Fibroblast of skin of left quadriceps (primary cell): ENCODE measurements at regions not wholly inside any gene's neighbourhood (a gene's known extent, or its start where the extent isn't known, plus 50 kb on each side); places are given as distances from the start of the nearest gene placed in this dataset.
"Not testable (repeated sequence)": the region's sequence is repeated elsewhere in the genome, so short reads cannot be mapped to it uniquely, and the experiment has no call there.

Experiments used
- DNase-seq, 2 experiments: peaks; one replicate each; pipeline ENCODE4 v3.0.0-alpha.2; 2013; ENCODE audit warnings: low read depth in 2 of 2

DNA sequence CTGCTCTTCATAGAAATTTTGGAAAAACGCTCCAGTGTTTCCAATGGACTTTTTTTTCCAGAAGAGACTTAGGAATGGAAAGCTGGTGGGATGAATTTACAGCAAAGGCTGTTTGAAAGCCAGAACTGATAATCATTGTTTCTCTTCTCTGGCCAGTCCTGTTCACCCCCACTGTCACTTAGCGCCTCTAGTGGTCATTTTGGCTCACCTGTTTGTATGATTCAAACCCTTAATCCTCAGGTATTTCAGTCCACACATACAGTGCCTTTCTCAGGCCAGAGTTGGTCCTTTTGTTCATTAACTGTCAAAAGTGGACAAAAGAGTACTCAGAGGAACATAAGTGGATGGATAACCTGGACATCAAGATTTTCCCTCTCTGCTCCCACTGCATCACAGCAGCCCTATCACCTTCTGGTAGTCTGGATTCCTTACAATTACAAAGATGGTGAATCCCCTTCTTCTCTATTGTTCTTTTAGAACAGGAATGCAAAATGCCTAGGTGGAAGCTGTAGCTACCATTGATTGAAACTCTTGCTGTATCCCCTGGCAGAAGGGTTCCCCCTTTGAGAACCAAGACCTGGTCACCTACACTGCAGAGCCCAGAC, 177.6 kb upstream of the OLFM3 start:
- no peak for DNase-seq

DNA sequence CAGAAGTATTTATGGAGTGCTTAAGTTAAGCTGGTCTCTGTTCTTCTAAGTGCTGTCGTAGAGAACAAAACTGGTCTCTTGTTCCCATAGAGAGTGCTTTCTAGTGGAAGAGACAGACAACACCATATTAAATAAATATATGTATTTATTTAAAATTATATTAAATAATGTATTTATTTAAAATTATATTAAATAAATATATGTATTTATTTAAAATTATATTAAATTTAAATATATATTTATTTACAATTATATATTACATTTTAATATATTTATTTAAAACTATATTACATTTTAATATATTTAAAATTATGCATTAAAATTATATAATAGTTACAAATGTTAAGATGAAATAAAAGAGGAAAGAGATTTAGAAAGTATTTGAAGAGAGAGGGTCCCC, 175.5 kb upstream of the OLFM3 start:
- DNase-seq = no peak

DNA sequence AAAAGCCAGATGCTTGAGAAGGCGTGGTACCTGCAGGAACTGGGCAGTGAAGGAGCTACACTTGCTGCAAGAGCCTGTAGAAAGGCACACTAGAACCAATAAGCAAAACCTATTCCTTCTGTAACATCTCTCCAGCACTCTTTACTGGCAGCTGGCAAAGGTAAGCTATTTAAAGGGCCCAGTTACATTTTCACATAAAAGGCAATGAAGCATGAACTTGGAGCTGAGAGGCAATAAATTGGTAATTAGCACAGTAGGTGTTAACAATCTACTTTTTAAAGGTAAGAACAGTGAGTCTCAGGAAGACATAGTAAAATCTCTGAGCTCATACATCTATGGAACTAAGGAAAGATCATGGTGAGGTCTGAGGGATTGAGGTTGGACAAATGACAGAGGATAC, 167.1 kb upstream of the OLFM3 start:
- DNase-seq = no peak

DNA sequence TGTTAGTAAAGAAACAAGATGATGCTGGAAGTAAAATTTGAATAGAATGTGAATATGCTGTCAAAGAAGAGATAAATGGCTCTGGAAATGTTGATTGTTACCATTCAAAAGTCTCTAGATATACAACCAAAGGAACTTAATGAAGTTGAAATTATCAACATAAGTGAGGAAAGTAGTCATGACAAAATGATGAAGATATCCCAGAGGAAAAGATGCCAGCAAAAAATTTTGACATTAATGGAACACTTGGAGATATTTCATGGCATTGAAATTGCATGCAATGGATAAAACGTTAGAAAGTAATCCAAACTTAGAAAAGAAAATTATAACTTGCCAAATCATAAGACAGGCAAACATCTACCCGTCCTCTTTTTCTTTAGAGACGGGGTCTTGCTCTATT, 154.5 kb upstream of the OLFM3 start:
- DNase-seq = no peak

DNA sequence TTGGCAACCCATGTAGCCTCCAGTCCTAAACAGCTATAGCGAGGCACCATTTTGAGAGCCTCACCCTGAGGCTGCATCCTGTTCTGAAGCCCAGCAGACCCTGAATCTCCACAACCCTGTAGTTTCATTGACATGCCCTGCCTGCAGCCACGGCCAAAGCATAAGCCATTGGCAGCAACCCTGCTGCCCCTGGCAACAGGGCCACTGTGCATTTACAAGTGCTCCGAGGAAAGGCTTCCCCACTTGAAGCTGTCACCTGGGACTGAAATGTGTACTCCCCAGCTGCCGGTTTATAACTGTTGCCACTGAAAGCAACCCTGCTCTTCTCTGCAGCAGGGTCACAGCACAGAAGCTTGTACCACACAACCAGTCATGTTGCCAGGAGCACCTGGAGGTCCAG, 124.2 kb upstream of the OLFM3 start:
- DNase-seq = no peak

DNA sequence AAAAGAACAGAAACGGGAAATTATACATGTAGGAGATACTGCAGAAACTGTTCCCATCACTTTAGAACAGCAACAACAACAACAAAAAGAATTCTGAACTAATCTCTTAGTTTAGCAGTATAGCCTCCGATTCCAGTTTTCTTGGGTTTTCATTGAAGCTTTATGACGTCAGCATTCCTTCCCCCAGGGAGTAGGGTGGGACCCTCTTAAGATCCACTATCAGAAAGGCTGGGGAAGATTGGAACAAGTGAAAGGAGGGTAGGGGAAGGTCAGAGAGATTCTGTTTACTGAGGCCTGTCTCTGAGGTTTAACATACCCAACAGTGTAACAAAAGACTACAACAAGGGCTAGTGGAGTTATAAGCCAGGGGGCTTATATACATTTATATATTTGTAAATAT, 121.4 kb upstream of the OLFM3 start:
- no peak for DNase-seq

DNA sequence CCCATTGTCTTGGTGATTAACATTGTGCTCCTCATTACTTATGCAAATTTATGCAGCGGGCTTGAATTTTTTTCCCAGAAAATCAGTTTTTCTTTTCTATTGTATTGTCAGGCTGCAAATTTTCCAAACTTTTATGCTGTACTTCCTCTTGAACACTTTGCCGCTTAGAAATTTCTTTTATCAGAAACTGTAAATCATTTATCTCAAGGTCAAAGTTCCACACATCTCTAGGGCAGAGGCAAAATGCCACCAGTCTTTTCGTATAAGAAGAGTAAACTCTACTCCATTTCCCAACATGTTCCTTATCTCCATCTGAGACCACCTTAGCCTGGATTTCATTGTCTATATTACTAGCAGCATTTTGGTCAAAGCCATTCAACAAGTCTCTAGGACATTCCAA, 113.9 kb upstream of the OLFM3 start:
- DNase-seq = no peak

DNA sequence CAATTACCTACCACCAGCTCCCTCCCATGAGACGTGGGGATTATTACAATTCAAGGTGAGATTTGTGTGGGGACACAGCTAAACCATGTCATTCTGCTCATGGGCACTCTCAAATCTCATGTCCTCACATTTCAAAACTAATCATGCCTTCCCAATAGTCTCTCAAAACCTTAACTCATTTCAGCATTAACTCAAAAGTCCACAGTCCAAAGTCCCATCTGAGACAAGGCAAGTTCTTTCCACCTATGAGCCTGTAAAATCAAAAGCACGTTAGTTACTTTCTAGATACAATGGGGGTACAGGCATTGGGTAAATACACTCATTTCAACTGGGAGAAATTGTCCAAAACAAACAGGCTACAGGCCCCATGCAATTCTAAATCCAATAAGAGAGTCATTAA, 112.8 kb upstream of the OLFM3 start:
- not testable (repeated sequence) for DNase-seq

DNA sequence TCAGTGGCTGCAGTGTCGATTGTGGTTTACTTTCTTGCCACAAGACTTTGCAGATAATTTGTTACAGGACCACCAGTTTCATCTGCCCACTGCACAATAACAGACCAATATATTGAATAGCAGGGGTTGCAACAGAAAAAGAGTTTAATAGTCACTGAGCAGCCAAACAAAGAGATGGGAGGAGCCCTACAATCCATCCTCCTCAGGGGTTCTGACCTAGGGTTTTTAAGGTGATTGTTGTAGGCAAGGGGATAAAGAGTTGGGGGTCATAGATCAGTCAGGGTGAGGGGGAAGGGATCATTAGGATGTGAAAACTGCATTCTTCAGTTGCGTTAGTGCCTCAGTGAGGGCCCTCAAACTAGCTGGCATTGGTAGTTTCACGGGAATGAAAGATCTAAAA, 110.7 kb upstream of the OLFM3 start:
- no peak for DNase-seq

DNA sequence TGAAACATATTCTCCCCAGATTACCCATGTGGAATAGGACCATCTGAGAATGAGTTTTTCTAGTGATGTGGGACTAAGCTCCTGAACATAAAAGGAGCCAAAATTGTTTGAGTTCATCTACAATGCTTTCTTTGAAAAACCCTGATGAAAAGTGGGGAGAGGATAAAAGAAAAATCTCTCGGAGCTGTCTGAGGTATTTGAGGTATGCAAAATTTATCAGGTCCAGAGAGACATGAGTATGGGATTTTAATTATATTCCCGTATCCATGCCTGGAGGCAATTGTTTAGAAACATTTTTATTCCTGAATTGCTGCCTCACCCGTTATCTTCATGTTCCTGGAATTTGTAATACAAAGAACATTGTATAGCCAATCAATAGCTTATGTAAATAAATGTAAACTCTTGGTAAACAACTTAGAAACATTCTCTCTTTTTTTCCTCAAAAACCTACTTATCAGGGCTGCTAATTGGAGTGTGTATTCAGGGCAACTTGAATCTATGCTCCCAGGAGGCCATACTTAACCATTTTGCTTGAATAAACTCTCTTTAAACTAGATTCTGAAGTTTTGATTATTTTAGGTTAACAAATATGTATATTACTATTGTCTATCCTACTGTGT, 109.3 kb upstream of the OLFM3 start:
- no peak for DNase-seq

DNA sequence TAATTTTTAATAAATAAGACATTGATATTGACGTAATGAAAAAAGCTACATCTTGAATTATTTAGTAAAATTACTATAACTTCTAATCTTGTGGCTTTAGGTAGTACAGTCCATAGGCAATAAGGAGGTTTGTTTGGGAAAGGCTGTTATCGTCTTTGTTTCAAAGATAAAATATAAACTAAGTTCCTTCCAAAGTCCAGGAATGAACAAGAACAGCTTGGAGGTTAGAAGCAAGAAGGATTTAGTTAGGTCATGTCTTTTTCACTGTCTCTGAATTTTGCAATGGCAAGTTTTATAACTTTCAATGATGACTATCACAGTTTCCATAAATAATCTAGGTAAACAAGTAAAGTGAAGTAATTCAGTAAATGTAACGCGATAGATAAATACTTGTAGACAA, 106.9 kb upstream of the OLFM3 start:
- no peak for DNase-seq

DNA sequence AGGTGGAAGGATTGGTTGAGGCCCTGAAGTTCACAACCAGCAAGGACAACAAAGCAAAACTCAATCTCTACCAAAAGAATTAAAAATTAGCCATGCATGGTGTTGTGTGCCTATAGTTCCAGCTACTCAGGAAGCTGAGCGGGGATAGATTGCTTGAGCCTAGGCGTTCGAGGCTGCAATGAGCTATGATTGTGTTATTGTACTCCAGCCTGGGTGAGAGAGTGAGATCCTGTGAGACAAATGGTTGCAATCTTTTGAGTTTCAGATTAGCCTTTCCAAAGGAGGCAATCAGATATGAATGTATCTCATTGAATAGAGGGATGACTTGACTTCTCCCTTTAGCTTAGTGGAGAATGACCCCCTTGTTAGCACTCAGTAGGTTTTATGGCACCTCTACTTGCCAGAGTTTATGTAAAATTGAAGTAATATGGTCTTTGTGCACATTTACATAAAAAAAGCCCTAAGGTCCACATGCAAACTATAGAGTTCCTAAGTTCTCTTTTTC, 105.6 kb upstream of the OLFM3 start:
- DNase-seq = no peak

DNA sequence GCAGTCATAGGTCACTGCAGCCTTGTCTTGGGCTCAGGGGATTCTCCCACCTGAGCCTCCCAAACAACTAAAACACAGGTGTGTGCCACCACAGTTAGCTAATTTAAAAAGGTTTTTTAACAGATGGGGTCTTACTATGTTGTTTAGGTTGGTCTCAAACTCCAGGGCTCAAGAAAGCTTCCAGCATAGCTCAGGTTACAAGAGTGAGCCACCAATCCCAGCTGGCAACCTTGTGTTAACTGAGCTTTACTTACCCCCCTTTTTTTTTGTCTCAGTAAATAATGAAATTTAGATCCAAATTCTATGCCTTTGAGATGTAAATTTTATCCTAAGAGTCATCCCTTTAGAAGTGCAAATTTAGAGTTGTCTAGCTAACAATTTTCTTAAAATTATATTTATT, 103.9 kb upstream of the OLFM3 start:
- DNase-seq = no peak

DNA sequence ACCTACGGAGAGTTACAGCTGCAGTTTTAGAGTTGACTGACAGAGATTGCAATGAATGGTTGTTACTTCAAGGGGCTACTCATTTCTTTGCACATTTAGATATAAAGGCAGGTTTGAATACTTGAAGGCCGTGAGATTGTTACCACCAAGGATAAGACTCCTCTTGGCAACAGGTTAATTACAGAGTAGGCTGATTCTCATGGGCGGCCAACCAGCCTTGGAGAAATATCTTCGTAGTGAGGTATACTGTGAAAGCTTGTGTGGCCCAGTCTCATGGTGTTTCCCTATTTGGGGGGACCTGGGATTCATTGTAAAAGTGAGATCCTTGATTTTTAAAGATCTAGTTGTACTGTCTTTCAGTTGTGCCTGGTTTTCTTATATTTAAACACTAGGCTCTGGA, 103.2 kb upstream of the OLFM3 start:
- no peak for DNase-seq

DNA sequence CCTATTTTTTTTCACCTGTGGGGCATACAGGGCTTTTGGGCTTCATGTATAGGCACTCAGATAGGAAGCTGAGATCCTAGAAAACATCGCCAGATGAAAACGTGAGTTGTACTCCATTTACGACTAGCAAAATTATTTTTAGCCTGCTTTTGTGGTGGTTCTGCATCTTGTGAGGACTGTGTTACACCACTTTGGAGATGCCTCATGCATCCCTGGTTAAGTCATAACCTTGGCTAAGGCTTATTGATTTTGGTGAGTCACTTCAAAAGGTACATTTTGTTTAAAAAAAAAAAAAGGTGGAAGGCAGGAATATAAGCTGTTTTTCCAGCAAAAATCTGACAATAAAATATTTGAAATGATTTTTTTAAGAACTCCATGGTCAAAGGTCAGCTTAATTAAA, 101.8 kb upstream of the OLFM3 start:
- no peak for DNase-seq

DNA sequence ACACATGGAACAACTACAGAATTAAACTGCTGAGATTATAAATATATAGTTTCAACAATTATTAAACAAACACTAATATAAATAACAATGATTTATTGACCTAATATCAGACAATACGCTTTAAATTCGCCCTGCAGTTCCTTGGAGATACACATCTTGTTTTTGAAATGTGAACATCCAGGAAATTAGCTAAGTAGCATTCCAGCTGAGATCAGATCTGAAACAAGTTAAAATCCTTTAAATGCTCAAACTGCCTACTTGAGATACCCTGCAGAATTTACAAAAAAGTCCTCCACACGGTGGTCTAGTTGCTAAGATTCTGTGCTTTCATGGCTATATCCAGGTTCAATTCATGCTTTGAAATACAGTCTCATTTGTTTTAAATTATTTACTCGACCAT, 101.4 kb upstream of the OLFM3 start:
- no peak for DNase-seq

DNA sequence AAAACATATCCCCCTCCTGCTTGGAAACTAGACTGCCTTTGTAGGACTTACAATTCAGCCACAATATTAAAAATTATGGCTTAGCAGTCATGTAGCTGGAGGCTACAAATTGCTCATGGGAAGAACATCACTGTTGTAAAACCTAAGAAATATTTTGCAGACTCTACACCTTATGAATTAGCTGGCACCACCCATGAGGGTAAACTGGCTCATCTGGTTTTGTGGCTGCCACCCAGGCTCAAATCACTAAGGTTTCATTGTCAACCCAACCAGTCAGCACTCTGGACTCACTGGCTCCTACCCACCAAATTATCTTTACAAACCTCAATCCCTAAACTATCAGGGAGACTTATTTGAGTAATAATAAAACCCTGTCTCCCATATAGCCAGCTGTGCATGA, 100.7 kb upstream of the OLFM3 start:
- no peak for DNase-seq

DNA sequence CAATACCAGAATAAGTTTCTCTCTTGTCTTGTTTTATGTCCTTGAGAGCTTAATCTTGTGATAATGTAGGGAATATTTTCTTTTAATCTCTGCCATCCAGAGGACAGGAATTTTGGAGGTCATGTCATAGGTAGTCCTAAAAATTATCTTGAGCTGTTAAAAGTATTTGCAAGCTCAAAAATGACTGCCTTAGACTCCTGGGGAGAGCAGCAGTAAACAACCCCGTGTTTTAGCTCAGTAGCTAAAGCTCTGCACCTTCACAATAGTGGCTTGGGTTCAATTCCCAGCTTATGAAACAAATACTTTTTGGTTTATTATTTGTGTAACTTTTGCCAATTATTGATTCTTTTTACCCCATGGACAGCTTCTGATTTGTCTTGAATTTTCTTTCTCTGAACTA, 99.4 kb upstream of the OLFM3 start:
- DNase-seq = no peak

DNA sequence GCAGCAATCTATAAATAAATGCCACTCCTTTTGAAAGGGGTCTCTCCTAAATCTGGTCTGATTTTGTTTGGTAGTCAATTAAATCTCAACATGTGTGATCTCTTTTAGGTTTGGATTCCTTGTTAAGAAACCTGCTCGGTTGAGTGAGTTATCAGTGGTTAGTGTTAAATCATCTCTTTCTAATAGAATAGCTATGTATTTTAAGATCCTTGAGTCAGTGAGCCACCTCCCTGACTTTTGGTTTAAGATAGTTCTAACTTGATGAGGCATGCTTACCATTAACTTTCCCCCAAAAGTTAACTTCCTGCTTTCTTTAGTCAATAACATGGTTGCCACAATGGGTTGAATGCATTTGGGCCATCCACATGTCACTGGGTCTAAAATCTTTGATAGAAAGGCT, 93.1 kb upstream of the OLFM3 start:
- no peak for DNase-seq

DNA sequence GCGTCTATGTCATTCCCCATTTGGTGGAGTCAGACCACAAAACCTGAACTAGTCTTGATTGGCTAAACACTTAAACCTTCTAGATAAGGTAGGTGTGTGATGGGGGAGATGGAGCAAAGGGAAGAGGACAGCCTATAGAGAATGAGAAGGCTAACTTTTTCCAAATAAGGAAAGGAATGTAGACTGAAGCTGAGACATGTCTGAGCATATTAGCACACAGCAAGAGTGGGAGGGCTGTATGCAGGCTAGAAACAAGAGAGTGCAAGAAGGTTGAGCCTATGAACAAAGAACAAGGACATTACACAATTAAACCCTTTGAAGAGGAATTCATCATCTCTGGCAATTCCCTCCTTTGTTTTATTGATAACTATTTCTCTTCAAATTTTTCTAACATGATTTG, 89.2 kb upstream of the OLFM3 start:
- DNase-seq = no peak

DNA sequence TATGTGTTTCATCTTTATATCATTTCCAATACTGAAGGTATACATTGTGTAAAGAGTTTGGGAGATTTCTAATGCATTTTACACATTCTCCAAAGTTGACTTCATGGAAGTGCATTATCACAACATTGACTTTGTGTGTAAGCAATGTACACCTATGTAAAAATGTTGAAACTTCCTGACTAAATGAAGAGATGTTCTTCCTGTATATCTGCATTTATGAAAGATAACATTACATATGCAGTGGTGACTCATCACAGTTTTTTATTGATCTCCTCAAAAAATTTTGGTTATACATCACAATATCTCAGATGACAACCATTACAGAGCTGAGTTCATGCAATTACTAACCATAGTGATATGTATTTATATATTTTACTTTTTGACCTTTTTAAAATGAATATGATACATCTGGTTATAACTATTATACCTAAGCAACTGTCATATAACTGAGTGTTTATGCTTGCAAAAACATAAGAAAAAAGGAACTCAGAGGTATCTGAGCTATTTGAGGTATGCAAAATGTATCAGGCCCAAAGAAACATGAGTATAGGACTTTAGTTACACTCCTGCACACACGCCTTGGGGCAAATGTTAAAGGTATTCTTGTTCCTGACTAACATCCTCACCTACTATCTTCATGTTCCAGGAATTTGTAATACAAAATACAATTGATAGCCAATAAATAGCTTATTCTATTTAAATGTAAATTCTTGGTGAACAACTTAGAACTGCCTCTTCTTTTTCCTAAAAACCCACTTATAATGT, 88.2 kb upstream of the OLFM3 start:
- no peak for DNase-seq

DNA sequence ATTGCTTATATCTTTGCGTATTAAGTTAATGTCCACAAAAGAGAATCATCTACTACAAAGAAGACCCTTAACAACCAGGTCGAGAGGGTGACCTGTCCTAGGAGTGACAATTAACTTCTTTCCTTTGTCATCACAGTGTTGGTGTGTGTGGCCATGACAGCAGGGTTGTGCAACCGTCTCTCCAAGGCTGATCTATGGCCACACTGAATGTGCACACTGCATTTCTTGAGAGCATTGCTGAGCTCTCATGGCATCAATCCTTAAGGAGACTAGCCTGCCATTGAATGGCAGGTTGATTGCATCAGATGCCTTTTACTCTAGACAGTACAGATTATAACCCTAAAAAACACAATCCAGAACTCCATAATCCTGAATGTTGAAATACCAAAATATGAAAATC, 86.5 kb upstream of the OLFM3 start:
- DNase-seq = no peak

DNA sequence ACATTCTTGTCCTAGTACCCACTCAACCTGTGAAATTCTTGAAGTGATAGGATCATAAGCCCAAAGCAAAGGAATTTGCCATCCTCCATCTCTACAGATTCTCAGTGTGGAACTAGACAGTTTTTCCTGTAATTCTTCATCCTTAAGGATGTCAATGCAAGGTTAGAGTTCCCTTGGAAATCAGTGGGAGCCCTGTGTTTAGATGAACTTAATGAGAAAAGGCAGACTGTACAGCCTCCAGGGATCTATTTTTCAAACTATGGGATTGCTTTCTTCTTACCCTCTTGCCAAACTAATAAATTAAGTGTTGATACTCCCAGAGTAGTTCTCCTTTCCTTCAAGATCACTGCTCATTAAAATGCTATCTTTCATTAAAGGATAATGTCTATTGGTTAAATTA, 78.1 kb upstream of the OLFM3 start:
- no peak for DNase-seq
